ENCODE measurements at regions not wholly inside any gene's neighbourhood (a gene's known extent, or its start where the extent isn't known, plus 50 kb on each side); places are given as distances from the start of the nearest gene placed in this dataset.

GRCh38 chr18:71336576-71337210 lies 1047.8 kb downstream of the SOCS6 start:
- no peak for TF ChIP-seq MAFK (IDR thresholded peaks at IDR 0.05; ENCODE audit: partially characterized antibody)
- no peak for TF ChIP-seq SMC3 (IDR thresholded peaks at IDR 0.05)
